ENCODE measurements at regions not wholly inside any gene's neighbourhood (a gene's known extent, or its start where the extent isn't known, plus 50 kb on each side); places are given as distances from the start of the nearest gene placed in this dataset.
"Not testable (repeated sequence)": the region's sequence is repeated elsewhere in the genome, so short reads cannot be mapped to it uniquely, and the experiment has no call there.

GRCh38 chr13:65784088-65784816 is 1445.9 kb downstream of the PCDH9 start:
- FAIRE-seq (no peak), DNase-seq (ENCODE audit: insufficient read length, low spot score) (no peak)
- no peak for TF ChIP-seq POLR2A (IDR thresholded peaks at IDR 0.05; ENCODE audit: low read depth, low read length)

GRCh38 chr13:65783383-65783782 is 1446.8 kb downstream of the PCDH9 start:
- TF ChIP-seq POLR2A (IDR thresholded peaks at IDR 0.05; ENCODE audit: low read depth, low read length): no peak
- FAIRE-seq (no peak), DNase-seq (ENCODE audit: insufficient read length, low spot score) (no peak)

- not testable (repeated sequence) for DNase-seq (ENCODE audit: insufficient read length, low spot score); FAIRE-seq
Observed at GRCh38 chr13:65771704-65772313, 1458.3 kb downstream of the PCDH9 start.

GRCh38 chr13:65768545-65768944 is 1461.6 kb downstream of the PCDH9 start:
- FAIRE-seq (no peak), DNase-seq (ENCODE audit: insufficient read length, low spot score) (no peak)
- no peak for TF ChIP-seq POLR2A (IDR thresholded peaks at IDR 0.05; ENCODE audit: low read depth, low read length)

- FAIRE-seq: no peak
- TF ChIP-seq POLR2A (IDR thresholded peaks at IDR 0.05; ENCODE audit: low read depth, low read length): no peak
- no peak for DNase-seq (ENCODE audit: insufficient read length, low spot score)
Observed at GRCh38 chr13:65763811-65764210, 1466.3 kb downstream of the PCDH9 start.

- DNase-seq (ENCODE audit: insufficient read length, low spot score): no peak
- no peak for TF ChIP-seq POLR2A (IDR thresholded peaks at IDR 0.05; ENCODE audit: low read depth, low read length)
- no peak for FAIRE-seq
Observed at GRCh38 chr13:65762012-65762411, 1468.1 kb downstream of the PCDH9 start.

- DNase-seq (ENCODE audit: insufficient read length, low spot score) (no peak), FAIRE-seq (no peak)
- no peak for TF ChIP-seq POLR2A (IDR thresholded peaks at IDR 0.05; ENCODE audit: low read depth, low read length)
Observed at GRCh38 chr13:65756071-65756671, 1474.0 kb downstream of the PCDH9 start.

- DNase-seq (ENCODE audit: insufficient read length, low spot score) (no peak), FAIRE-seq (no peak)
- no peak for TF ChIP-seq POLR2A (IDR thresholded peaks at IDR 0.05; ENCODE audit: low read depth, low read length)
Observed at GRCh38 chr13:65748227-65748626, 1481.9 kb downstream of the PCDH9 start.

- DNase-seq (ENCODE audit: insufficient read length, low spot score): no peak
- no peak for TF ChIP-seq POLR2A (IDR thresholded peaks at IDR 0.05; ENCODE audit: low read depth, low read length)
- no peak for FAIRE-seq
Observed at GRCh38 chr13:65746406-65746921, 1483.7 kb downstream of the PCDH9 start.

- no peak for TF ChIP-seq POLR2A (IDR thresholded peaks at IDR 0.05; ENCODE audit: low read depth, low read length)
- no peak for FAIRE-seq
- DNase-seq (ENCODE audit: insufficient read length, low spot score): no peak
Observed at GRCh38 chr13:65744836-65745235, 1485.3 kb downstream of the PCDH9 start.

GRCh38 chr13:65733110-65733509 is 1497.0 kb downstream of the PCDH9 start:
- no peak for TF ChIP-seq POLR2A (IDR thresholded peaks at IDR 0.05; ENCODE audit: low read depth, low read length)
- FAIRE-seq (no peak), DNase-seq (ENCODE audit: insufficient read length, low spot score) (no peak)

- TF ChIP-seq POLR2A (IDR thresholded peaks at IDR 0.05; ENCODE audit: low read depth, low read length): no peak
- no peak for FAIRE-seq
- no peak for DNase-seq (ENCODE audit: insufficient read length, low spot score)
Observed at GRCh38 chr13:65727070-65727469, 1503.1 kb downstream of the PCDH9 start.

GRCh38 chr13:65725006-65725405 is 1505.1 kb downstream of the PCDH9 start:
- TF ChIP-seq POLR2A (IDR thresholded peaks at IDR 0.05; ENCODE audit: low read depth, low read length): no peak
- FAIRE-seq: no peak

GRCh38 chr13:65724226-65724625 is 1505.9 kb downstream of the PCDH9 start:
- DNase-seq (ENCODE audit: insufficient read length, low spot score) (no peak), FAIRE-seq (no peak)
- TF ChIP-seq POLR2A (IDR thresholded peaks at IDR 0.05; ENCODE audit: low read depth, low read length): no peak

More at GRCh38 chr13:65725006-65725405, 1505.1 kb downstream of the PCDH9 start:
- DNase-seq (ENCODE audit: insufficient read length, low spot score): no peak

GRCh38 chr13:65722506-65722905 is 1507.6 kb downstream of the PCDH9 start:
- FAIRE-seq (no peak), DNase-seq (ENCODE audit: insufficient read length, low spot score) (no peak)
- TF ChIP-seq POLR2A (IDR thresholded peaks at IDR 0.05; ENCODE audit: low read depth, low read length): no peak

All from H54 (cell line).